ENCODE measurements at regions not wholly inside any gene's neighbourhood (a gene's known extent, or its start where the extent isn't known, plus 50 kb on each side); places are given as distances from the start of the nearest gene placed in this dataset.

DNA sequence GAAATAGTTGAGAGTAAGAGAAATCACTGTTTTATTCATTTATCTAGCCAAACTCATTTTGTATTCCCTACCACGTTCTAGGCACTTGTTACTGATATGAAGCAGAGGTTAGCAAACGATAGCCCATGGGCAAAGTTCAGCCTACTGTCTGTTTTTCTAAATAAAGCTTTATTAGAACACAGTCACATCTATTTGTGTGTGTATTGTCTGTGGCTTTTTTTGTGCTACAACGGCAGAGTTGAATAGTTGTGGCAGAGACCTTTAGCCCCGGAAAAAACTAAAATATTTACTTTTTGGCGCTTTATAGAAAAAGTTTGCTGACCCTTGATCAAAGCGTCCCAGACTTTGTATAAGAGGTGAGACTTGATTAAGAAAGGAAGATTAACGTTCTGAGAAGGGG is 289.1 kb upstream of the CFAP20DC start:
- no peak for DNase-seq

DNA sequence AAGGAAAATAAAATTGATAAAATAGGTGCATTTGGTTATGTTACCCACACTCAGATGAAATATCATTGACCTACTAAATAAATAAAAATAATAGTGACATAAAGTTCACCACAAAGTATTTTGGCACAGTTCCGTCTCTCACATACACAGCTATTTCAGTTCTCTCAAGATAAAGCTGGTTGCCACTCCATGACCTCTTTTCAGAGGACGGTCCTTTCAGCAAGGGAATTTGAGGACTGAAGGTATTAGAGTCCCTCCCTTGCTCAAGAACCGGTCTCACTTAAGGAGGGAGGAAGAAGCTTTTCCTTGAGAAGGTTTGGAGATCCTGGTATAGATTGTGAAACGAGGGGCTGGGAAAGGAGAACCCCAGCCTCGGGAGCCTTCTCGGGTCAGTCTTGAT is 285.5 kb upstream of the CFAP20DC start:
- DNase-seq, result no peak

DNA sequence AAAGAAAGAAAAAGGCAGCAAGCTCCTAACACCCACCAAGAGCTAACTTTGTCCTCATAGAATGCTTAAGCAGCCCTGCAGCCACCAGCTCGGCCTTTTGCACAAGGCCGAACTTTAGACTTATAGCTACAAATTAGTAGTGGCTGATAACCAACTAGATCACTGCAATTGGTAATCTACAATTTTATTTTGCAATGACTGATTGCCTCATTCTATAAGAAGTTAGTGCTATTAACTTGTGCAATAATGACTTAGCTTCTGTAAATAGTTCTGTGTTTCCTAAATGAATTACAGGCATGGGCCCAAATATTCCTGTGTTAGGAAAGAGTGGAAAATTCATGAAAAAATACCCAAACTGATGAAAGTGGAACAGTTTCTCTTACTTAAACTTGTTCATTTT is 284.8 kb upstream of the CFAP20DC start:
- no peak for DNase-seq

DNA sequence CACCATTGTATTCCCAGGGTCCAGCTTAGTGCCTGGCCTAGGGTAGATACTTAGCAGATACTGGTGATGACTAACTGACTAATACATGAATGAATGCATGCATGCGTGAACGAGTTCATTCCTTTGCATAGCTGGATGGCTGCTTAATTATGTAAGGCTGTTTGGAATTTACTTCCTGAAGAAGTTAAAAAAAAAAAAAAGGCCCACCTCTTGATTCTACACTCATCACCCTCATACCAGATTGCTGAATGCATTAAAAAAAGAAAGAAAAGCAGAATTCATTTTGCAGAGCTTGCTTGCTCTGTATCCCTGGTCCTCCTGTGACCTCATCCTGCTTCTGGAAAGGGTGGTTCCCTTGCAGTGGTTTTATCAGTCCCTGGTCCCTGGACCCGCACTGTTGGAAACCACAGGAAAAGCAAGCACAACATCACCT is 277.6 kb upstream of the CFAP20DC start:
- DNase-seq, result no peak

DNA sequence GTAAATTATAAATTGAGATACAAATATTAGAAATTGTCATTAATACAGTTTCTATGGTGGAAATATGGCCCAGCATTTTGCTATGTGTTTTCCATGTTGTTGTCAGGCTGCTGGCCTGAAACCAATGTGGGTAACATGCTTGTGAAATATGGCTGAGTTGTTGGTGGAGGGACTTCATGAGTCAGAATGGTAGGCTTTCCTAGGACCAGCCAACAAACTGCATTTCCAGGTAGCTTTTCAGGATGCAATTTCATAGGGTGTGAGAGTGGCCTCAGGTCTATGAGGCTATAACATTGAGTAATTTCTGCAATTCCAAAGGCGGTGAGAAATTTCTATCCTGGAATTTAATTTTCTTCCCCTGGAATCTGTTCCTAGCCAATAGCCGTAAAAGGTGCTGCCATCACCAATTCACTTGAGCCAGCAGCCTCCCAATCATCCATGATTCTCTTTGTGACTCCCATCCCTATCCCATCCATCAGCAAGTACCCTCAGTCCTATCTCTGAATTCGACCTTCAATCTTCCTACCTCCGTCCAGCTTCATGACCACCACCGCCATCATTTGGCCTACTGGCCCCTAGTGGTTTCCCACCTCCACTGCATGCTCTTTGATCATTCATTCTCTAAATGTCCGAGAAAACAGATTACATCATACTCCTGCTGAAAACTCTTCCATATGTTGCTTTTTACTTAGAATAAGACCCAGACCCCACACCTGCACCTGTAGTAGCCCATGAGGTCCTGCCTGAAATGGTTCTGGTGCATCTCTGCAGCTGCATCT is 276.6 kb upstream of the CFAP20DC start:
- no peak for DNase-seq

DNA sequence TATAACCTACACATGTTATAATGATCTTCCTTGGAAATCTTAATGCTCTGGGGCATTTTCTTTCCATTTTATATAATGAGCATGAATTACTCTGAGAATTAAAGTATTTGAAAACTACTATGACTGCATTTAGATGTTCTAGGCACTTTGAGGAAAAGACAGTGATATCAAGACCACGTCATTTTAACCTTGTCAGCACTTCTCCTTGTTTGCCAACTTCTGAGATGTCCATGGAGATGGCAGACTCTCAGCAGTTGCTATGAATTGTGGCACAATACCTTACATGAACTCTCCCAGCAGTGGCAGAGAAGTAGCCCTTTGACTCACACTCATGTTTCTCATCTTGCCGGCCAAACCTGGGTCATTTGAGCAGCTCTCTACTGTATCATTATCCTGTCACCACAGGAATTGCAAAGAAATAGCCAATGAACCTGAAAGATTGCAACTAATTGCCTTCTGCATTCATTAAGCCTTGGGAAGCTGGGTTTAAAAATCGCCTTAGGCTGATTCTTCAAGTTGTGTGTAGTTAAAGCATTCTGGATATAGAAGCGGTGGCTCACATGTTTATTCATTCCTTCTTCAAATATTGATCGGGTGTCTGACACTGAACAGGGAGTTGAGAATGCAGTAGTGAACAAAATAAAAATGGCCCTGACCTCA is 272.2 kb upstream of the CFAP20DC start:
- no peak for DNase-seq

DNA sequence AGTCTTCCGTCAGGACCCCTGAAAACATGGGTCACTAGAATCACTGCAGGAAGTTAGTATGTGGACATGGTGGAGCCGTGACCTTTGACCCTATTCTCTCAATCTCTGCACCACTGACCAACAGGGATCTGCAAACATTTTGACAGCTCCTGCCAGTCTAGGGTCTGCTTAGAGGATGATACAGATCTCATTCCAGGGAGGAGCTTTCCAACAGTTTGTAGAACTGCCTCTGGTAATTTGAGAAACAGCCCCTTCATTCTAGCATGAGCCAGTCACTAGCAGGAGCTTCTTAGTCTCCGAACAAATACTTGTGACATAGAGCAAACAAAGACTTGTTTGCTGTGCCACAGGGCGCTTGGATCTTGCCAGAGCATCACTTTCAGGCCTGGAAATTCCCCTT is 270.3 kb upstream of the CFAP20DC start:
- no peak for DNase-seq

DNA sequence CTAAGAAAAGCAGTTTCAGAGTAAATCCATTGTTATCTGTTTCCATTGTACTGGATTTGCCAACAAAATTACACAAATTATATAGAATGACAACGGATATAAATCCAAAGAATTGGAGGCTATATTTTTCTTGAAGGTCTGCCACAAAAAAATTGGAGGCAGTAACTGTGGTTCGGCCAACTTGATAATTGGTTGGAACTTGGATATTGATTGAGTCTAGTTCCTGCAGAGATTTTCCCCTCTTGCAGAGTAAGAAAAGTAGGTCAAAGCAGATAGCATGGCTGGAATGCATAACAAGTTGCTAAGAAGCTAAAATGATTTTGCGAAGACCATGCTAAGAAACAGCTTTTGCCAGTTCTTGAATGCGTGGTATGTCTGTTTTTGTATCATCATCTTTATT is 269.6 kb upstream of the CFAP20DC start:
- no peak for DNase-seq

DNA sequence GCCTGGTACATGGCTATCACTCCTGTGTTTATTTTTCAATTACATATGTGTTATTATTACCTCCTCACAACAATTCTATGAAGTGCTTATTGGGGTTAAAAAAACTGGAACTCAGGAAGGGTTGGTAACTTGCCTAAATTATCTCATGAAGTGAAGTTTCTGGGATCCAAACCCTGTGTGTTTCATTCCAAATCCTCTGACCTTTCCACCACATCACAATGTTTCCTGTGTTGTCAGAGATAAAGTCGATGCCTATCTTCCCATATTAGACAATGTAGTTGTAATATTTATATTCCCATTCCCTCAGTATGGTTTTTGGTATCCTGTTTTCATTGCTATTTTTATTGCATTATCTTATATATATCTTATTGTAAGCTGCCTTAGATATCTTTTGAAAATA is 269.1 kb upstream of the CFAP20DC start:
- DNase-seq, result no peak

DNA sequence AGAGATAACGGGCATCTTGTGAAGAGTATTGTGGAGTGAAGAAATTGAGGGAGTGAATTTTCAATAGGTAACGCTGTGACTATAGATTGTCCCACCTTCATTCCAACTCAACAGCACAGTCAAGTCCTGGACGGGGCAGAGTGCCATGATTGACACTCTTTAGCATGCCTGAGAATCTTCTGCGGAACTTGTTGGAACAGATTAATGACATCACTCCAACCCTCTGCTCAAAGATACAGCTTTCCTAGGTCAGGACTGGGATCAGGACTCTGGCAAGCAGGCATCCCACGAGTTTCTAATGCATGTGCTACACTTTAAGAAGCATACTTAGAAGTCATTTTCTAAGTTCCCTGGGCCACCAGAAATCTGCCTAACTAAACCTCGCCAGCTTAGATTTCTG is 267.6 kb upstream of the CFAP20DC start:
- DNase-seq, result no peak

DNA sequence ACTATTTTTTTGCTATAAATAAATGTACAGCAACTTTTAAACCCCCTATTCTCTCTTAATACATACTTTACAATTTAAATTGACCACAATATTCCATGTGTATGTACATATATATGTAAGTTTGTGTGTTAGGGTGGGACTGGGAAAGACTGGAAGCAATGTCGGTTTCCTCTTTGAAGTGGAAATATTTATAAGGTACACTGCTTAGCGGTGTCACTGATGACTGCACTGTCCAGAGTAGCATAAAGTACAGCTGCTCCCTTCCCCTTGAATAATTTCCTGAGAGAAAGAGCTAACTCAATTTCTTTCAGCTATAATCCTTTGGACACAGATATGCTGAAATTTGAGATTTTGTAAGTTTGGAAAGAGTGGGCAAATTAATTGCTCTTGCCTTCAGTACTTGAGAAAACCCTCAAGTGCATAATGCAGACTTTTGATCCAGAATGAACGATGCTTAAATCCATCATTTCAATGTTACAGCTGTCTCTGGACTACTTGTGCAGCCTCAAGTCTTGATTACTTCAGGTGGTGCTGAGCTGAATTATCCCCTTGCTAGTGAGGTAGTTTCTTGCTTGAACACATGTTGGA is 267.0 kb upstream of the CFAP20DC start:
- no peak for DNase-seq

DNA sequence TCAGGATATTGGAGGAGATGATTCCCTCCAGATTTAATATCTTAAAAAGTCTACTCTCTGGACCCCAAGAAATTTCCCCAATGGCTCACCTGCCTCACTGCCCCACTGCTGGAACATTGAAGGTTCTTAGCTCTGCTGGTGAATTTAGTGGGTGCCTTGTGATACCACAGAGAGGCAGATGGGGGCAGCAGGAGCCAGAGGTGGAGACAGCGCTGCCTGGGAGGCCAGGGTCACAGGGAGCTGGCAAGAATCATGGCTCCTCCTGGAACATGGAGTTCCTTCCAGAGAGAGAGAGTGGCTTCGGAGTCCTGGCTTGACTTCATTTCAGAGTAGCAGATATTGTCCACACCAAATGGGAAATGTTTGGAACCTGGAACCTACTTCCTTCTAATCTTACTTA is 263.5 kb upstream of the CFAP20DC start:
- no peak for DNase-seq

DNA sequence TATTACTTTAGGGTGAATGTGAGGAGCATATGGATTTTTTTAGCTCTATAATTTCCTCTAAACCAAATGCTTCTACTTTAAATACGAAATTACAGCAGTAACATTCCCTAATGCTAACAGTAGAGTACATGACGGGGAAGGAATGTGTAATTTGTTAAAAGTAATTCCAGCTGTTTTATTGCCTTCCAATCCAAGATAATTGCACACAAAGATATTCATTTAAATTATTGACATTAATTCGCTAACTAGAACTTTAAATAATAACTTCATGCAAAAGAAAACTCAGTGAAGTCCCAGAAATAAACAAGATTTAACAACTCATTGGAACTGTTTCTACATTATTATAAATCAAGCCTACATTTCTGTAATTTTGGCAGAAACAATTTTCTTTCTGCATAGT is 261.4 kb upstream of the CFAP20DC start:
- DNase-seq, result no peak

DNA sequence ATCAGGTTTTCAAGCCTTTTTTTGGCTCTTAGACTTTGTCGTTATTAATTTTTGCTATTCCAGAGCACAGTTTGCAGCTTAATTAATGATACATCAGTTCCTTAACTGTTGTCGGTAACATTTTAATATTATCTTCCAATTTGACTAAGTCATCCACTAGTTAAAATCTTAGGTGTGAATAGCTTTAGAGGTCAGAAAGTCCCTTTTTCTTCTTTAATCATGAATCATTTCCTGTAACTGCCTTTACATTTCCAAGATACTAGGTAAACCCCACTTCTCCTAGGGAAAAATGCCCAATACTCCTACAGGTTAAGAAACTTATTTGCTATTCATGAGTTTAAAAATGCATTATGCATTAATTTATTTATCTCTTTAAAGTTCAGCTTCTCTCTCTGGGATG is 260.9 kb upstream of the CFAP20DC start:
- DNase-seq, result no peak

DNA sequence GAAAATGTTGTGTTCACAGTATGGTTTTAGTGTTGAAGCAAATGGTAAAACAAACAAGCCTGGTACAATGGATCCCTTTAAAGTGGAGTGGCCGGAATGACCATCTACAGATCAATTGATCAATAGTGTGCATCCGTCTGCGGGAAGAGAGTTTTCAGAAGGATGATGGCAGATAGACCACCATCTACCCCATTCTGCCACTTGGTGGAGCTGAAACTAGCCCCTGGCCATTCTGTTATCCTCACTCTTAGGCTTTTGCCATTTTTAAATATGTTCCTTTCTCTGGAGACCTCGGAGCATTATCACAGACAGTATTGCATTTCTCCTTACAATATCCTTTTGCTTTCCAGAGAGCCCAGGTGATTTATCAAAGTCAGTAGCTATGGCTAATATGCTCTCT is 258.9 kb upstream of the CFAP20DC start:
- no peak for DNase-seq

DNA sequence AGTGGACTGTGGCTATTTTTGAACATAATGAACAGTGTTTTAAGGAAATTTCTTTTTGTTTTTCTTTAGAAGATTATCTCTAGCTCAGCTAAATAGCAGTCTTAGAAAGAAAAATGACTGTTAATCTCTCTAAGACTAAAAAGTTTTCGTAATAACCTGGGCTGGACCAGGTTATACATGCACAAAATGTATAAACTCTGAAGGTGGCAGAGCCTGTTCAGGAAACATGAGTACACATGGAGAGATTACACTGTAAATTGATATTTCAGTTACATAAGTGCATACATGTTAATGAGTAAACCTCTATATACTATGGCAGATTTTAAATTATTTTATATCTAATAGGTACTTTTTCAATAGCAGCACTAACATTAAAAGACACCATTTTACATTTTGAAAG is 258.2 kb upstream of the CFAP20DC start:
- DNase-seq, result no peak

DNA sequence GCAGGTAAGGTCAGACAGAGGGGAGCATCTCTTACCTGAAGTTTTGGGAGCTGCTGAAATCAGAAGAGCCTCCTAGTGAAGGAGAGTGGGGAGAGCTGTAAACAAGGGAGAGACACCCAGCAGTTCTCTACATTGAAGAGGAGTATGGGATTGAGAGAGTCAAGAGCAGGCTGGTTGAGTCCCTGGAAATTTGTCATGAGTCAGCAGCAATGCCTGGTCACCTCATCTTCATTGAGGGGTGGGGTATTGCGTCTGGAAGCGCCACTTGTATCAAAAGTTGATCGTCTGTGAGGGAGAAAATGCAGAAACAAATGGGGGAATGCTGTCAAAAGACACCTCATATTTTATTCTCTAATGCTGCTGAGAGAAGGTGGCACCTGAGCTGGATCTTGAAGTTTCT is 256.6 kb upstream of the CFAP20DC start:
- no peak for DNase-seq

DNA sequence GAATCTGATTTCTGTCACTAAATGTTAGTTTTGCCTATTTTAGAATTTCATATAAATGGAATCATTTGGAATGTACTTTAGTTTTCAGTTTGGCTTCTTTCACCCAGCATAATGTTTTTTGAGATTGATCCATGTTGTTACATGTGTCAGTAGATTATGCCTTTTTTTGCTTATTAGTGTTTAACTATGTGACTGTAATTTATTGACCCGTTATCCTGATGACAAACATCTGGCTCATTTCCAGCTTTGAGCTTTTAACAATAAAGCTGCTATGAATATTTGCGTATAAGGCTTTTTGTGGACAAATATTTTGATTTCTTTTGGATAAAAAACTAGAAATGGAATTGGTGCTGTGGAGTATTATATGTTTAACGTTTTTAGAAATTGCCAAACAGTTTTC is 254.5 kb upstream of the CFAP20DC start:
- no peak for DNase-seq

DNA sequence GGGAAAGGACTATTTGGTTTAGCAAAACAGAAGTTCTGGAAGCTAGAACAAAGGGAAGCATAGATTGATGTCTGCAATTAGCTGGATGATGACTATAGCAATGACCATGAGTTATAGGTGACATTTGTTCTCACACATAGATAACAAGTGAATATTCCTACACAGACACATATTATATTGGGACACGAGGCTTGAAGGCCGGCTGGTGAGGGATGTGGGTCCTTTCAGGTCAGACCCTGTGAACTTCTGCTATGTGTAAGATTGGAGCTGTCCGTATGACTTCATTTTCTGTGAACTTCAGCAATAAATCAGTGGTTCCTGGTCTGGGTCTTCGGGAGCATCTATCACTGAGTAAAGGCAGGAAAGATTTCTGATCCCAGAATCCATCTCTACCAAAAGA is 253.6 kb upstream of the CFAP20DC start:
- no peak for DNase-seq

DNA sequence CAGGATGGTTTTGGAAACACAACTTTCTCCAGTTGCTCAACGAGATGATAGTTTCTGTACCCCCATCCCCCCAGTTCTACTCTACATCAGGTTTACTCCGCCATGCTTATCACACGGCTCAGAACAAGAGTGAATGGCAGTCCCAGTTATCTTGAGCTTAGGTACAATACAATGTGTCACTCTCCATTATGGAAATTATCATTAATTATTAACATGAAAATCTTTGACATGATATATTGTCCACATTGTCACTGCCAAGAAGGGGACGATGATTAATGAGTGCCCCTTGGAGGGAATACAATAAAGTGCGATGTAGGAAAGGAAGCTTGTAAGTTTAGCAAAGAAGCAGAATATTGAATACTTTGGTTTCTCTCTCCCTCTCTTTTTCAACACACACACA is 252.6 kb upstream of the CFAP20DC start:
- no peak for DNase-seq

DNA sequence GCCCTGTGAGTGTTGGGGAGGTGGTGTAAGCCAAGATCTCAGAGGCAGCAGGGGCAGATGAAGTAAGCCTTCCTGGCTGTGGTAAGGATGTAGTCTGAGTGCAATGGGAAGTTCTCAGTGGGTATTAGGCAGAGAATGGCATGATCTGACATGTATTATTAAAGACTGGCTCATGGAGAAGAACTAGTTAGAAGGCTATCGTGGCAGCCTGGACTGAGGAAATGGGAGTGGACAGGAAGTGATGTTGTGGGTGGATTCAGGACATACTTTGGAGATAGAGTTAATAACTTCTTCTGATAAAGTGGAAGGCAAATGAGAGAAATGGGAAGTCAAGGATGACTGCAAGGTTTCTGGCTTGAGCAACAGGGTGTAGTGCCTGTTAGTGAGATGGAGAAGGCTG is 250.9 kb upstream of the CFAP20DC start:
- no peak for DNase-seq

DNA sequence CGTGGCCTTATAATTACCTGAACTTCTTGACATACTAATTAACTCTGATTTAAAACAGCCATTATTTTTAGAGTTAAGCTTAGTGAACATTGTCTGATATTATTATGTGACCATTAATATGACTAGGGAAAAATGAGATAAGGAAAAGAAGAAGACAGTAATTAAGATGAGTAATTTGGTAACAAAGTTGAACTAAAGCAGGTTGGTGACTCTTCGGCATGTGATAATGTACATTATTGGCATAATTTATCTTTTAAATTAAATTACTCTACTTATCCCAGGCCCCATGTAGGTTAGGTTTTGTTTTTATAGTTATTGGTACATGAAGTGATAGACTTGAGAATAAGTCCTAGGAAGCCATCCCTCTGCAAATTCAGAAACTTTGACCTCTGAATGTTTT is 249.7 kb upstream of the CFAP20DC start:
- DNase-seq, result no peak

DNA sequence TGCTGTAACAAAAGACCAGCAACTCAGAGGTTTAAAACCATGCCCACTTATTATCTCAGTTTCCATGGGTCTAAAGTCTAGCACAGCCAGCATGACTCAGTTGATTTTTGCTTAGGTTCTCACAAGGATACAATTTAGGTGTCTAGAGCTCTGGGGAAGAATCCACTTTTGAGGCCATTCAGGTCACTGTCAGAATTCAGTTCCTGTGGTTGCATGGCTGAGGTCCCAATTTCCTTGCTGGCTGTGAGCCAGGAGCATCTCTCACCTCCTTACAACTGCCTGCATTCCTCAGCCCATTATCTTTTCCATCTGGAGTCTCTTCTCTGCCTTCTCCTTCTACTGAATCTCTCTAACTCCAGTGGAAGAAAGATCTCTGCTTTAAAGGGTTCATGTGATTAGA is 240.5 kb upstream of the CFAP20DC start:
- DNase-seq, result no peak

DNA sequence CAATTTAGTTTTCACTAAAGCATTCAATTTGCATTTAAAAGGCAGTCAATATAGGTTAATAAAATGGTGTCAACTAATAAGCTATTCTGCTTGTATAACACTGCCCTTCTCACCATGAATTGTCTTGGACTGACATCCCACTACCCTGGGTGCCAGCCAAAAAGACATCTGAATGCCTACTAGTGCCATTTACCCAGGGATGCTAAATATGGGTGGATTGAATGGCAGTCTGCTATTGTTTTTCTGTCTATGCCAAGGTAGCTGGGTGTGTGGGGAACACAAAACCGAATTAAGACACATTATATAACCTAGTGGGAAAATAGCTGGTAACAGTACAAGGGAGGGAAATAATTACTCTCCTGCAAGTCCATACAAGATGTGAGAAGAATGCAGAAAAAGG is 240.0 kb upstream of the CFAP20DC start:
- DNase-seq, result no peak

All from left kidney (tissue), 1 donor.